Activated naive CD4-positive, alpha-beta T cell treated with anti-CD3 and anti-CD28 coated beads for 36 hours (primary cell): ENCODE measurements at regions not wholly inside any gene's neighbourhood (a gene's known extent, or its start where the extent isn't known, plus 50 kb on each side); places are given as distances from the start of the nearest gene placed in this dataset.

Experiments used
- CTCF ChIA-PET: fragments of 350-600 bp; sonication (Branson Sonifier 250); formaldehyde crosslinking; loops from one replicate; lab custom pipeline; 2021; ENCODE audit warnings: antibody characterized with exemption; lab: Charles Lee
- DNase-seq: peaks from one replicate; pipeline ENCODE4 v3.0.0-alpha.2; 2020
- H3K27ac Mint-ChIP-seq: one replicate; pipeline ENCODE4 v1.8.0; 2021; ENCODE audit warnings: mild to moderate bottlenecking, mixed read lengths
- H3K27me3 Mint-ChIP-seq: one replicate; pipeline ENCODE4 v1.8.0; 2021; ENCODE audit warnings: low read depth, mixed read lengths
- H3K36me3 Mint-ChIP-seq: one replicate; pipeline ENCODE4 v1.8.0; 2021; ENCODE audit warnings: low read depth, mixed read lengths
- H3K4me1 Mint-ChIP-seq: one replicate; pipeline ENCODE4 v1.8.0; 2021; ENCODE audit warnings: low read depth, mixed read lengths
- H3K4me3 Mint-ChIP-seq: one replicate; pipeline ENCODE4 v1.8.0; 2021; ENCODE audit warnings: mild to moderate bottlenecking, moderate library complexity, mixed read lengths
- H3K9me3 Mint-ChIP-seq: one replicate; pipeline ENCODE4 v1.8.0; 2021; ENCODE audit warnings: mixed read lengths
- intact Hi-C: fragments of 100-400 bp; cut with micrococcal nuclease; formaldehyde crosslinking; loops from one replicate; pipeline ENCODE4 v1.15.1; 2023

GRCh38 chr11:23687991-23688390, 808.9 kb upstream of the LUZP2 start:
- Mint-ChIP-seq H3K9me3 (peaks cover 3% of the 10 kb centered on the region), H3K36me3 (no peaks in the 10 kb centered on the region), H3K27me3 (no peaks in the 10 kb centered on the region), H3K4me3 (no peak overlapping the region), H3K4me1 (no peaks in the 10 kb centered on the region), H3K27ac (no peak overlapping the region)
- CTCF ChIA-PET, result no interaction called here
- DNase-seq, result no peak
- intact Hi-C loops, result no loop called here

- no peaks in the 10 kb centered on the region for H3K4me1 Mint-ChIP-seq
- intact Hi-C loops, result no loop called here
- no peaks in the 10 kb centered on the region for H3K27me3 Mint-ChIP-seq
- peaks cover 3% of the 10 kb centered on the region for H3K9me3 Mint-ChIP-seq
- DNase-seq, result no peak
- H3K27ac Mint-ChIP-seq, result no peak overlapping the region
- CTCF ChIA-PET, result no interaction called here
- H3K36me3 Mint-ChIP-seq, result no peaks in the 10 kb centered on the region
- H3K4me3 Mint-ChIP-seq, result no peak overlapping the region
These were observed 808.4 kb upstream of the LUZP2 start for GRCh38 chr11:23688411-23688810.

- intact Hi-C loops, result no loop called here
- CTCF ChIA-PET, result no interaction called here
- Mint-ChIP-seq H3K27ac (no peak overlapping the region), H3K9me3 (peaks cover 3% of the 10 kb centered on the region), H3K27me3 (no peaks in the 10 kb centered on the region), H3K36me3 (no peaks in the 10 kb centered on the region), H3K4me1 (no peaks in the 10 kb centered on the region), H3K4me3 (no peak overlapping the region)
- no peak for DNase-seq
These were observed 808.0 kb upstream of the LUZP2 start for GRCh38 chr11:23688835-23689234.

- Mint-ChIP-seq H3K4me1 (no peaks in the 10 kb centered on the region), H3K27me3 (no peaks in the 10 kb centered on the region), H3K27ac (no peak overlapping the region), H3K9me3 (peaks cover 2% of the 10 kb centered on the region), H3K4me3 (no peak overlapping the region), H3K36me3 (no peaks in the 10 kb centered on the region)
- no peak for DNase-seq
- intact Hi-C loops, result no loop called here
- CTCF ChIA-PET, result no interaction called here
These were observed 800.0 kb upstream of the LUZP2 start for GRCh38 chr11:23696688-23697415.

GRCh38 chr11:23704183-23704582, 792.7 kb upstream of the LUZP2 start:
- H3K27ac Mint-ChIP-seq, result no peak overlapping the region
- H3K4me1 Mint-ChIP-seq, result no peaks in the 10 kb centered on the region
- H3K36me3 Mint-ChIP-seq, result no peaks in the 10 kb centered on the region
- CTCF ChIA-PET, result no interaction called here
- no peaks in the 10 kb centered on the region for H3K9me3 Mint-ChIP-seq
- H3K27me3 Mint-ChIP-seq, result no peaks in the 10 kb centered on the region
- no peak for DNase-seq
- H3K4me3 Mint-ChIP-seq, result no peak overlapping the region
- intact Hi-C loops, result no loop called here

GRCh38 chr11:23711981-23712380, 784.9 kb upstream of the LUZP2 start:
- H3K4me3 Mint-ChIP-seq, result no peak overlapping the region
- no peak overlapping the region for H3K27ac Mint-ChIP-seq
- H3K9me3 Mint-ChIP-seq, result peaks cover 10% of the 10 kb centered on the region
- no peaks in the 10 kb centered on the region for H3K27me3 Mint-ChIP-seq
- no peaks in the 10 kb centered on the region for H3K4me1 Mint-ChIP-seq
- CTCF ChIA-PET, result no interaction called here
- H3K36me3 Mint-ChIP-seq, result no peaks in the 10 kb centered on the region
- DNase-seq, result no peak
- intact Hi-C loops, result no loop called here

GRCh38 chr11:23719016-23719415, 777.8 kb upstream of the LUZP2 start:
- Mint-ChIP-seq H3K27me3 (no peaks in the 10 kb centered on the region), H3K9me3 (peaks cover 9% of the 10 kb centered on the region), H3K36me3 (no peaks in the 10 kb centered on the region), H3K4me1 (no peaks in the 10 kb centered on the region), H3K27ac (no peak overlapping the region), H3K4me3 (no peak overlapping the region)
- CTCF ChIA-PET, result no interaction called here
- no peak for DNase-seq
- intact Hi-C loops, result no loop called here

GRCh38 chr11:23723861-23724260, 773.0 kb upstream of the LUZP2 start:
- Mint-ChIP-seq H3K36me3 (no peaks in the 10 kb centered on the region), H3K27ac (no peak overlapping the region), H3K9me3 (peaks cover 3% of the 10 kb centered on the region), H3K4me1 (no peaks in the 10 kb centered on the region), H3K4me3 (no peak overlapping the region), H3K27me3 (no peaks in the 10 kb centered on the region)
- intact Hi-C loops, result no loop called here
- no peak for DNase-seq
- CTCF ChIA-PET, result no interaction called here

GRCh38 chr11:23725752-23726151, 771.1 kb upstream of the LUZP2 start:
- CTCF ChIA-PET, result no interaction called here
- Mint-ChIP-seq H3K36me3 (no peaks in the 10 kb centered on the region), H3K4me3 (no peak overlapping the region), H3K4me1 (no peaks in the 10 kb centered on the region), H3K9me3 (no peaks in the 10 kb centered on the region), H3K27me3 (no peaks in the 10 kb centered on the region), H3K27ac (no peak overlapping the region)
- no peak for DNase-seq
- intact Hi-C loops, result no loop called here

- DNase-seq, result no peak
- no peaks in the 10 kb centered on the region for H3K27me3 Mint-ChIP-seq
- H3K36me3 Mint-ChIP-seq, result no peaks in the 10 kb centered on the region
- H3K9me3 Mint-ChIP-seq, result no peaks in the 10 kb centered on the region
- CTCF ChIA-PET, result no interaction called here
- H3K4me3 Mint-ChIP-seq, result no peak overlapping the region
- intact Hi-C loops, result no loop called here
- H3K4me1 Mint-ChIP-seq, result no peaks in the 10 kb centered on the region
- H3K27ac Mint-ChIP-seq, result no peak overlapping the region
These were observed 769.5 kb upstream of the LUZP2 start for GRCh38 chr11:23727387-23727786.

- intact Hi-C loops, result no loop called here
- CTCF ChIA-PET, result no interaction called here
- no peaks in the 10 kb centered on the region for H3K36me3 Mint-ChIP-seq
- DNase-seq, result no peak
- no peaks in the 10 kb centered on the region for H3K9me3 Mint-ChIP-seq
- no peak overlapping the region for H3K27ac Mint-ChIP-seq
- H3K27me3 Mint-ChIP-seq, result no peaks in the 10 kb centered on the region
- H3K4me1 Mint-ChIP-seq, result no peaks in the 10 kb centered on the region
- H3K4me3 Mint-ChIP-seq, result no peak overlapping the region
These were observed 769.1 kb upstream of the LUZP2 start for GRCh38 chr11:23727794-23728193.

- H3K4me3 Mint-ChIP-seq, result no peak overlapping the region
- CTCF ChIA-PET, result no interaction called here
- no peaks in the 10 kb centered on the region for H3K27me3 Mint-ChIP-seq
- H3K27ac Mint-ChIP-seq, result no peak overlapping the region
- DNase-seq, result no peak
- intact Hi-C loops, result no loop called here
- no peaks in the 10 kb centered on the region for H3K4me1 Mint-ChIP-seq
- H3K9me3 Mint-ChIP-seq, result peaks cover 1% of the 10 kb centered on the region
- no peaks in the 10 kb centered on the region for H3K36me3 Mint-ChIP-seq
These were observed 767.8 kb upstream of the LUZP2 start for GRCh38 chr11:23729088-23729487.

- intact Hi-C loops, result no loop called here
- peaks cover 9% of the 10 kb centered on the region for H3K9me3 Mint-ChIP-seq
- no peak overlapping the region for H3K4me3 Mint-ChIP-seq
- no peaks in the 10 kb centered on the region for H3K4me1 Mint-ChIP-seq
- CTCF ChIA-PET, result no interaction called here
- no peak overlapping the region for H3K27ac Mint-ChIP-seq
- no peak for DNase-seq
- H3K27me3 Mint-ChIP-seq, result no peaks in the 10 kb centered on the region
- H3K36me3 Mint-ChIP-seq, result no peaks in the 10 kb centered on the region
These were observed 766.4 kb upstream of the LUZP2 start for GRCh38 chr11:23730307-23730998.
